HT-29 (cell line): ENCODE measurements at regions not wholly inside any gene's neighbourhood (a gene's known extent, or its start where the extent isn't known, plus 50 kb on each side); places are given as distances from the start of the nearest gene placed in this dataset.

Source experiments
- DNase-seq: peaks from one replicate; pipeline ENCODE4 v3.0.0-alpha.2; 2015; ENCODE audit warnings: low spot score

DNA sequence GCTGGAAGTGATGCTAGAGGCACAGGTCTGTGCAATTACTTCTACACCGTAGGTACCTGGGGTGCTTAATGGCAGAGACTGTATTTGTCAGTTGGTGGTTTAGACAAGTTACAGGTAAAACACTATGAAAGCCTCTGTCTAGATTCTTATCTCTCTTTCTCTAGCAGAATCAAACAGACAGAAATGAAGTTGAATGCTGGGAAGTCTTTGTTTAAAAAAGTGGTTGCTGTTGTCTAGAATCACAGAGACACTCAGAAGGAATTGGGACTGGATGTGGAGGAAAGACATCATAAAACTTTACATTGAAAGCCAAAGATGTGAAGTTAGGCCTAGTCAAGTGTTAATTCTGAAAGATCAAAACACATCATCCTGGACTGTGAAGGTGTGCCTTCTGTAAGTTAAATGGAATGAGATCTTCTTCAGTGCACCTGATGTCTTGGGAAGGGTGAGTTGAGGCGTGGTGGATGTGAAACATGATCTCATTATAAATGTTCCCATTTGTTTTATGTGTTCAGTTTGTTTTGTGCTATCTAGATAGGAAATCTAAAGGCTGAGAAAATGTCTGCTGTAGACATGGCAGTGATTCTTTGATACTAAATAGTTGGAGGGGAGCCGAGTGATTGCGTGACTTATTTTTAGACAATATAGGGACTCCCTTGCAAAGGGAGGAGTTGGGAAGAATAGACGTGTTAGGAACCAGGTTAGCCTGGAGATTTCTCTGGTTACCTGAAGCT is 290.2 kb downstream of the SOX4 start:
- no peak for DNase-seq

DNA sequence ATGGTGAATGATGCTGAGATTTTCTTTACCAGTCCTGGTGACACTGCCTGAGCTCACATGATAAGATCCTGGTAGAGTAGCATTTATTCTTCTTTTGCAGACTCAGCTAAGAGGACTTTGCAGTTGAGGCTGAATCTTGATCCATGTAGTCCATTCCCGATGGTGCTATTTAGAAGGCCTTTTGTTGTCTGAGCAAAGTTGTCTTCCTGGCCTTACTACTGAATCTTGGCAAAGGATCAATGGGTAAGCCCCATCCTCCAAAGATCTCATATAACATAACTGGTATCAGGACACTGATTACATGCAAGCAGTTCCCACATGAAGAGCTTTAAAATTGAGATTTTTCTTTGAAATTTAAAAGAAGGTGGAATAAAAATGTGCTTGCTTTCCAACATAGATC is 291.6 kb downstream of the SOX4 start:
- no peak for DNase-seq

DNA sequence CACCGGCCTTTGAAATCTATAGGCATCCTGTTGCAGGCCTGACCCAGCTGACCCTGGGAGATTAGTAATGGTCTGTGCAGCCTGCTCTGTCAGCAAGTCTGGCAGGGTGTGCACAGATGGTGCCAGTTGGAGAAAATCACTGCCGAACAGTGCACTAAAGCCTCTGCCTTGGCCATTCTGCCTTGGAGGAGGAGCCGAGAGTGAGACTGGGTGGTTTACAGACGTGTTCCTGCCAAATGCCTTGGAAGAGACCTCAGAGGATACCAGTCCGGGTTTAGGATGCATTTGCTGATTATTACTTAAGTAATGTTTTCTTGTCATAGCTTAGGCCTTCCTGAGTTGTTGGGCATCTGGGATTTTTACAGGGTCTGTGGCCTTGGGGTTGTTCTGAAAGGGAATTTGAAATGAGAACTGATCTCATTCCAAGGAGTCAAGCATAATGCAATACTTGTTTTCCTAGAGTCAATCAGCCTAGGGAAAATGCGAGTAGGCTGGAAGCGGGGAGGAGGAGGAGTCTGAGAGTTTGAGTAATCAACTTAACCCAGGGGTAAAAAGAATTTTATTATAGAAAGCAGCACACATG is 292.1 kb downstream of the SOX4 start:
- no peak for DNase-seq

GRCh38 chr6:21886542-21887151 is 293.1 kb downstream of the SOX4 start:
- DNase-seq: no peak

- no peak for DNase-seq
Measured at GRCh38 chr6:21887231-21888185, 294.0 kb downstream of the SOX4 start.

- no peak for DNase-seq
Measured at GRCh38 chr6:21891080-21891479, 297.5 kb downstream of the SOX4 start.

DNA sequence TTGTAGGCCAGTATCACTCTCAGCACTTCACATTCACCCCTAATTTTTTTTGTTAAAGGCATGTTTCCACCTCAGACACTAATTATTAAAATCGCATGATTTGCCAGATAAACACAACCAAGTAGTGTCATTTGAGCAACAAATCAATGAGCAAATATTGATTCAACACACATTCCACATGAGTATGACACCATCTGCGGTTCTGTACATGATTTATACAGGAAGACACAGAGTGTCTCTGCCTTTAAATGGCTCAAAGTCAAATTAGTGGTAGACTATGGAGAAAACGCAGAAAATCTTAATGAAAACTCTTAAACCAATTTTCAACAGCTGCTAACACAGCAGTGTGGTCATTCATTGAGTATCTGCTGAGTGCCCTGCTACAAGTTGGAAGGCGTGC is 300.2 kb downstream of the SOX4 start:
- no peak for DNase-seq

DNA sequence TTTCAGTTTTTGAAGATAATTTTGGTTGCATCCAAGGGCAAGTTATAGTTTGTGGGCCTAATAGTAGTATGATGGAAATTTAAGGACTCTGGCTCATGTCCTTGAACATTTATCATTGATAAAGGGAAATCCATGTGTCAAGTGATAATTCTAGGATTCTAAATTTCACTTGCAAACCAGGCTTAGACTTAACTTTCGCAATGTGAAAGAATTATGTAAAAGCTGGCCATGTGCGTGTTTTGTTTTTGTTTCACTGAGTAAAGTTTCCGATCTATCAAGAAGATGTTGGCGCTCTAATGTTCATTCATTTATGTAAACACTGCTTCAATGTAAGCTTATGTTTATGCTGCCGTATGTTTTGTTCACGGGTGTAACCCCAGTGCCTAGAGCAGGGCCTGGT is 302.0 kb downstream of the SOX4 start:
- no peak for DNase-seq

GRCh38 chr6:21898107-21898796 is 304.7 kb downstream of the SOX4 start:
- DNase-seq: no peak

DNA sequence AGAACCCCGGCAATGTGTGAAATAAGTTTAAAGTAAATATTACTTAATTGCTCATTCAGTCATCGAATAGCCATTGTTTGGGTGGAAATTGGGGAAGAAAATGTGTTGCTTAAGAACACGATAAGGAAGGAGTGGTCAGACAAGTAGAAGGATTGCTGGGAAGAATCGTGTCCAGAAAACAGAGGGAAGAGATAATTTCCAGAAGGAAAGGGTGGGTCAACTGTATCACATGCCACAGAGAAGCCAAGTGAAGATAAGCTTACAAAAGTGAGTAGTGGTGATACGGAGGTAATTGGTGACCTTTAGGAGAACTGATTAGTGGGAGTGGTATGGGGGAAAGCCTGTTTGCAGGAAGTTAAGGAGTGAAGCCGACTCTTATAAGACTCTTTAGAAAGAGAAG is 306.2 kb downstream of the SOX4 start:
- DNase-seq: no peak

- DNase-seq: no peak
Measured at GRCh38 chr6:21900730-21901129, 307.2 kb downstream of the SOX4 start.

DNA sequence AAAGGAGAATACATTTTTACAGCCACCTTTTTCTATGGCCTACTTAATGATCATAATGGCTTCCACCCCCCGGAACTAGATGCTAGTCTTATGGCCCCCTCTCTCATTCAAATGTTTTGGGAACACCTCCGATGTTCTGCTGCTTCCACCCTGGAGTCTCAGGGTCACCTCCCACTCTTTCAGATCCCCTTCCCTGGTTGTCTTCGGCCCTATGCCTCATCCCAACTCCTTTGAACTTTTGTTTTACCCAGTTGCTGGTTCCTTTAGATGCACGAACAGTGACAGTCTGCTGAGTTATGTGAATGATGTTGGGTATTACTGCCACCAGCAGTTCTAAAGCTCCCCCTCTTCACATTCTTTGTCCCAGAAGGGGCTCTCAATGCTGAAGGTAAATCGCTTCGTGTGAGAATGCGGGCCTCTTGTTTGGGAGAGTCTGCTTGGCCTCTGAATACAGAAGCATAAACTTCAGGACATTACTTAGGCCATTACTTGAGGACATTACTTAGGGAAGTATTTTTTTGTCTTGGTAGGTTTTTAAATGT is 309.1 kb downstream of the SOX4 start:
- DNase-seq: no peak

DNA sequence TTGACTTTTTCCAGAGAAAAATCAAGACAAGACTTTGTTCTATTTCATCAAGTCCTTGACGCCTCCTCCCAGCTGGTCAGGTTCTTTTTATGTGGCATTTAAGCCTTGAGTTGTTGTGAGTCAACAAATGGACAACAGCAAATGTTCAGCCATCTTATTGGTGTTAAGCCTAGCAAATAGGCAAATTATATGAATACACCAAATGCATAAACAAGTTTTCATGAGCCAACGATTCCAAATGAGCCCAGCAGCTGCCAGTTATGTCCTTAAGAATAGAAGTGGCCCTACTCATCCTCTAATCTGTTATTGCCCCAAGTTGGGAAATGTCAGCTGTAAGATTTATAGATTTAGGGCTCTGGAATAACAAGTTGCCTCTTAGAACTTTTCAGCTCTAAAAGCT is 312.0 kb downstream of the SOX4 start:
- no peak for DNase-seq

DNA sequence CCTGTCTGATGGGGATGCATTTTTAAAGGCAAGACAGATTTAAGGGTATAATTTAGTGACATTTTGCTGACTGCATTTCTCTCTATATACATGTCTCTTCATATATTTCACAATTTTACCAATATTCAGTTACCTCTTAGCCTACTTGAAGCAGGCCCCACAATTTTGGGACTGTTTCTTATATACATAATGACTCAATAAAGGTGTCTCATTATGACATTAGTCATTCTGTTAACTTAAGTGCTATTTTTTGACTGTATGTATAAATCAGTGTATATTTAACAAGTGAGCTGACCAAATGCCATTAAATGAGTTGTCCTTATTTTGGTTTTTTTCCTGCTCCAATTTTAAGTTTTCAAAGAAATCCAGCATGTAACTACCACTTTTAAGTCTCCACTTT is 313.3 kb downstream of the SOX4 start:
- no peak for DNase-seq

DNA sequence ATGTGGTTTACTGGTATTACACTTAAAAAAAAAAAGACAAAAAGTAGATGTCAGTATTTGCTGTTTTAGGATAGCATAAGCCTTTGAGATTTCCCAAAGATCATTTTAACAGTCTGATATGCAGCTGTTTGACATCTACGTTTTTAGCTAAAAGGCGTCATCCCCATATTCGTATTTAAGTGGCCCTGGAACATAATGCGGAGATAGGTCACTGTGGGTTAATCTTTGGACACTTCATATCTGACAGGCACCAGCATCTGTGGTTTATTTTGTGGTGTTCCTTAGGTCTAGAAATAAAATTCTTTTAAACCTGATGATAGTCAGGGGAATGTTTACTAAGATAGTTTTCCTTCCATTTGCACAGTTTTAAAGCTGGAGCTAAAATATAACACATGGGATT is 313.7 kb downstream of the SOX4 start:
- no peak for DNase-seq

- no peak for DNase-seq
Measured at GRCh38 chr6:21908161-21908848, 314.8 kb downstream of the SOX4 start.

- DNase-seq: no peak
Measured at GRCh38 chr6:21909321-21909720, 315.8 kb downstream of the SOX4 start.

DNA sequence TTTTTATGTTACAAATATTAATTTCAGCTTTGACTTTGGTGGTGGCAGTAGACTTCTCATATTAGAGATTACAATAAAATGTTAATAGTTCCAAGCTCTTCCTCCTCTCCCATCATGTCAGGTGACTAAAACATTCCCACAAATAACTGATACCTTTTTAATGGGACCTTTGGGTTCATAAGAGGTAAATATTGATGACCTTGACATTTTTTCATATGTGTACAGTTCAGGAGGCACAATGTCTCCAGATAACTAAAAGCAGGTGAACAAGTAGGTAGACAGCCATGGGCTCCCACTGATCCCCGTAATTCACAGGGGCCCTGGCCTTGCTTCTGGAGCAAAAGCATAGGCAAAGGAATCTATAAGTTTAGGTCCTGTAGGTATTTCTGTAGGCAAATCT is 317.7 kb downstream of the SOX4 start:
- no peak for DNase-seq

- no peak for DNase-seq
Measured at GRCh38 chr6:21912151-21912832, 318.7 kb downstream of the SOX4 start.
